Body of pancreas (tissue), 4 donors: ENCODE measurements at regions not wholly inside any gene's neighbourhood (a gene's known extent, or its start where the extent isn't known, plus 50 kb on each side); places are given as distances from the start of the nearest gene placed in this dataset.
"Not testable (repeated sequence)": the region's sequence is repeated elsewhere in the genome, so short reads cannot be mapped to it uniquely, and the experiment has no call there.

Experiments
- ATAC-seq: fragments of 150-250 bp; one replicate; pipeline ENCODE4 v1.9.1; 2016
- DNase-seq, 4 donors: peaks; one replicate each; pipeline ENCODE4 v3.0.0-alpha.2; 2019
- H3K27ac ChIP-seq, 4 donors: fragments of 200-600 bp; sonication (generic); 1 replicate in 3 of 4; 2 replicates in 1 of 4; pipeline versions ENCODE4 v1.5.1 to v1.6.1; 2016 to 2019; ENCODE audit warnings: mild to moderate bottlenecking in 1 of 4, mixed read lengths in 1 of 4, moderate library complexity in 1 of 4
- H3K27me3 ChIP-seq, 2 donors: fragments of 200-600 bp; sonication (generic); one replicate each; pipeline ENCODE4 v1.6.0; 2016; ENCODE audit warnings: mild to moderate bottlenecking in 1 of 2
- H3K36me3 ChIP-seq, 2 donors: fragments of 200-600 bp; sonication (generic); replicated peaks in 1 of 2; 2 replicates each; pipeline ENCODE4 v1.5.1; 2016; ENCODE audit warnings: low read depth in 2 of 2; ENCODE audit not compliant: insufficient read depth in 1 of 2
- H3K4me1 ChIP-seq: fragments of 200-600 bp; sonication (generic); one replicate; pipeline ENCODE4 v1.6.0; 2016
- H3K4me3 ChIP-seq, 2 donors: fragments of 200-600 bp; sonication (generic); 1 replicate in 1 of 2; 2 replicates in 1 of 2; pipeline ENCODE4 v1.5.1; 2016 to 2019
- H3K9me3 ChIP-seq, 3 donors: fragments of 200-600 bp; sonication (generic); 1 replicate in 2 of 3; 2 replicates in 1 of 3; pipeline ENCODE4 v1.5.1; 2016
- CTCF ChIP-seq, 7 experiments: fragments of 450-650 bp in 4 of 7; fragments of 200-600 bp in 3 of 7; sonication (generic) in 3 of 7; IDR thresholded peaks; one replicate each; pipeline ENCODE4 v1.5.1; 2016 to 2019; ENCODE audit warnings: antibody characterized with exemption in 7 of 7
- POLR2A ChIP-seq, 3 donors: fragments of 450-650 bp; IDR thresholded peaks; one replicate each; pipeline ENCODE4 v1.6.1; 2016; ENCODE audit warnings: antibody characterized with exemption in 3 of 3, mild to moderate bottlenecking in 2 of 3
- WGBS, 2 donors: methylation state at CpG; one replicate each; pipeline ENCODE4 v1.1.5; 2017; 5-methylcytosine and 5-hydroxymethylcytosine counted together
- intact Hi-C: fragments of 100-400 bp; cut with DNase I; formaldehyde crosslinking; loops from one replicate; pipeline ENCODE4 v1.15.1; 2023

- intact Hi-C loops, result no loop called here
- no peaks in the 10 kb centered on the region for H3K27me3 ChIP-seq
- ATAC-seq (peak; percentile 25), DNase-seq (peak in 2 of 4 donors; percentile 21 to 44)
- H3K4me1 ChIP-seq, result peaks cover 51% of the 10 kb centered on the region
- H3K9me3 ChIP-seq, result no peaks in the 10 kb centered on the region
- WGBS, 2 donors, result 53% methylated on average over 9 of the region's 9 CpGs
- no peak for TF ChIP-seq POLR2A (IDR thresholded peaks at IDR 0.05)
- no peak for TF ChIP-seq CTCF (IDR thresholded peaks at IDR 0.05)
- H3K27ac ChIP-seq, result peak overlapping the region in 3 of 4 donors; percentile 35 to 68 (median 46)
- H3K4me3 ChIP-seq, result no peak overlapping the region
- H3K36me3 ChIP-seq, result no peaks in the 10 kb centered on the region
Measured at GRCh38 chr1:234912548-234913277, 215.9 kb downstream of the TOMM20 start.

- intact Hi-C loops, result no loop called here
- Histone ChIP-seq H3K27ac (no peak overlapping the region), H3K4me1 (peaks cover 50% of the 10 kb centered on the region)
Measured at GRCh38 chr1:234911787-234912186, 216.8 kb downstream of the TOMM20 start.

GRCh38 chr1:234911136-234911535 is 217.5 kb downstream of the TOMM20 start:
- H3K36me3 ChIP-seq, ATAC-seq, H3K4me3 ChIP-seq, intact Hi-C loops, DNase-seq, H3K27me3 ChIP-seq, H3K9me3 ChIP-seq, H3K27ac ChIP-seq: not testable (repeated sequence)
- WGBS, 2 donors, result 84 to 87% methylated on average over 5 of the region's 5 CpGs
- H3K4me1 ChIP-seq, result peaks cover 44% of the 10 kb centered on the region

More at GRCh38 chr1:234911787-234912186, 216.8 kb downstream of the TOMM20 start:
- no peak for DNase-seq
- H3K4me3 ChIP-seq, result no peak overlapping the region
- no peaks in the 10 kb centered on the region for H3K36me3 ChIP-seq
- H3K9me3 ChIP-seq, result no peaks in the 10 kb centered on the region
- 64 to 82% methylated on average over 8 of the region's 8 CpGs for WGBS, 2 donors
- ATAC-seq, result no peak
- TF ChIP-seq CTCF (IDR thresholded peaks at IDR 0.05) (no peak), POLR2A (IDR thresholded peaks at IDR 0.05) (no peak)
- no peaks in the 10 kb centered on the region for H3K27me3 ChIP-seq

GRCh38 chr1:234909851-234910250 is 218.8 kb downstream of the TOMM20 start:
- H3K4me1 ChIP-seq, result peaks cover 38% of the 10 kb centered on the region
- H3K27ac ChIP-seq, result no peak overlapping the region
- ATAC-seq (no peak), DNase-seq (no peak)
- no peaks in the 10 kb centered on the region for H3K36me3 ChIP-seq
- intact Hi-C loops, result no loop called here
- H3K27me3 ChIP-seq, result no peaks in the 10 kb centered on the region
- TF ChIP-seq CTCF (IDR thresholded peaks at IDR 0.05), result no peak
- no peak for TF ChIP-seq POLR2A (IDR thresholded peaks at IDR 0.05)
- 89 to 98% methylated on average over 4 of the region's 4 CpGs for WGBS, 2 donors
- H3K4me3 ChIP-seq, result no peak overlapping the region
- H3K9me3 ChIP-seq, result no peaks in the 10 kb centered on the region

GRCh38 chr1:234909307-234909810 is 219.3 kb downstream of the TOMM20 start:
- intact Hi-C loops, result no loop called here

More at GRCh38 chr1:234909307-234909810, 219.3 kb downstream of the TOMM20 start:
- DNase-seq, result no peak
- Histone ChIP-seq H3K9me3 (no peaks in the 10 kb centered on the region), H3K36me3 (no peaks in the 10 kb centered on the region), H3K27me3 (no peaks in the 10 kb centered on the region), H3K4me1 (peaks cover 38% of the 10 kb centered on the region), H3K4me3 (no peak overlapping the region), H3K27ac (no peak overlapping the region)
- TF ChIP-seq POLR2A (IDR thresholded peaks at IDR 0.05), result no peak
- no peak for TF ChIP-seq CTCF (IDR thresholded peaks at IDR 0.05)
- ATAC-seq, result no peak
- WGBS, 2 donors, result 93 to 100% methylated on average over 1 of the region's 1 CpG
